Hematopoietic multipotent progenitor cell treated with erythropoietin and hydrocortisone succinate and interleukin-3 and kit ligand, for 8 days (in vitro differentiated cells): ENCODE measurements at regions not wholly inside any gene's neighbourhood (a gene's known extent, or its start where the extent isn't known, plus 50 kb on each side); places are given as distances from the start of the nearest gene placed in this dataset.
"Not testable (repeated sequence)": the region's sequence is repeated elsewhere in the genome, so short reads cannot be mapped to it uniquely, and the experiment has no call there.

Experiments used
- DNase-seq: peaks from one replicate; pipeline ENCODE4 v3.0.0-alpha.2; 2015

DNA sequence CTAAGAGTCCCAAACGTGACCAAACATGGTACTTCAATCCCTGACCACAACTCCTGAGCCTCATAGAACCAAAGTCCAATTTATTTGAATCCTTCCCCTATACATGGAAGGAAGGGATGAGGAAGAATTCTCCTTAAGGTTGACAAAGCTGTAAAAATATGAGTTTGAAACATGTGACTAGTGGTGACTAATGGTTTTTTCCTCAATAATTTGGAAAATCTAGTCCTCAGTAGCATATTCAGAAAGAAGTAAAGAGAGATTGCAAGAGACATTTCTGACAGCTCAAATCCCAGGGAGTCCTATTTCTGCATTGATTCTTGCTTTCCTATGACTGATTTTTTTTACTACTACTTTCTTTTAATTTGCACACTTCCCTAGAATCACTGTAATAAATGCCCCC is 443.7 kb downstream of the FRK start:
- DNase-seq: no peak

DNA sequence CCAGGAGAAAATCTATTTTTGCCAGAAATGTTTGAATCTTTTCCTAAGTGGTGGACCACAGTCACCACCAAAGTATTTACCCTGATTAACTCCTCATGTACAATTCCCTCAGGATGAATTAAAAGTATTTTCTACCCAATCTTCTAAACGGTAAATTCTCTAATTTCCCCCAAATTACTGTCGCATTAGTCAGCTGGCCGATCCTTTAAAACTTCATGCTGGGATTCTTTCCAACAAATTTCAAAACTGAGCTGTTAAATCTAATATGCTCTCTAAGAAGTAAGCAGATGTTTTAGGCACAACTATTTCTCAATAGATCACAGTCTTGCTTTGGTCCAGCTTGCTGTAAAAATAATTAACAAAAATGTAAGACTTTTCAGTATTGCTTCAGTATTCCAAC is 447.2 kb downstream of the FRK start:
- no peak for DNase-seq

DNA sequence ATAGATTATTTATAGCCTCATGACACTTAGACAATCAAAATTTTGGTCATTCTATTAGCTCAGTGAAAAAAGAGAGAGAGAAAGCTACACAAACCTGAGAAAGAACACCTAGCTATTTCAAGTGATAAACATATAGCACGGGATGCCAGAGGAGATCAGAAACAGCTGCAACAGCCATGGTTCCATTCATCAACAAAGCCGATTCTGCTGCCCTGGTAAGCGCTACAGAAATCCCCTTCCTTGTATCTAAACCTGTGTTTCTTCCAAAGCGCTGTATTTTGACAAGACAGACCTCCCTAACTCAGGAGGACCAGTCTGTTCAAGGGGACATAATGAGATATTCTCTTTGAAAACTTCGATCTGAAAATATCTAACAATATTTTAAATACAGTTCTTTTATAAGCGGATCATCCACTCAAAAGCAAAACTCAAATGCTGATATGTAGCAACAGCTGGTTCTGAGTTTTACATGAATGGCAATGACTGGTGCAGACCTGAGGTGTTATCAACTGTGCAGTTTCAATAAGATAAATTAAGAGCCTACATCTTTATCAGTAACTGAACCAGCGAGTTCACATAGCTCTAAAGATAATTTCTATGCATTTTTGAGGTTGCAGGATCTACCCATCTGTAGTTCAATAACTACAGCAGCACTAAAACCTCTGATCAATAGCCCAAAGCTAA is 447.8 kb downstream of the FRK start:
- no peak for DNase-seq

DNA sequence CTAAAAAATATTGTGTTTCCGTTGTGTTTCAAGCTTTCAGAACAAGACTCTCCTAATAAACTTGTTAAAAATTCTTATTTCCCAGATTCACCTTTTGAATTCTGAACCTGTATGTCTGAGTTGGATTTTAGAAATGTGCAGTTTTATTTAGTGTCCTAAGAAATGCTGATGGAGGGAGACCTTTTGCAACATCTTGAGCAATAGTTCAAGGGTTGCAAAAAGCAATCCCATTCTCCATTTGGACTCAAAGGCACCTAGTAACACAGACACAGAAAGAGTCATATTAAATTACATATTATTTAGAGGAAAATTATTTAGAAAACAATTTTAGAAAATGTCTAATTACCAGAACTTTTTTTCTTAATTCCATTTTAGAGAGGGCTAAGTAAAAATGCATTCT is 448.5 kb downstream of the FRK start:
- DNase-seq: no peak

DNA sequence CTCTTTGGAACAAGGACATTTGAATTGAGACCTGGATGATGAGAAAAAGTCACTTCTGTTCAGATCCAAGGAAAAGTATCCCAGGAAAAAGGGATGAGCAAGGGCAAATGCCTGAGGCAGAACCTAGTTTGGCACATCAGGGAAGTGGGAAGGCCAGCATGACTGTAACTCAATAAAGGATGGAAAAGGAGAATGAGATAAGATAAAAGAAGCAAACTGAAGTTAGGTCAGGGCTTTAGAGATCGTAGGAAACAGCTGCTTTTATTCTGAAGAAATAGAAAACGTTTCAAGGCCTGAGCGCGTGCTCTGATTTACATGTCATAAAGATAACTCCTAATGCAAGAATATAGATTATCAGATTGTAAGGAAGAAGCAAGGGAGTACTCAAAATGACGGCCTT is 450.0 kb downstream of the FRK start:
- DNase-seq: no peak

DNA sequence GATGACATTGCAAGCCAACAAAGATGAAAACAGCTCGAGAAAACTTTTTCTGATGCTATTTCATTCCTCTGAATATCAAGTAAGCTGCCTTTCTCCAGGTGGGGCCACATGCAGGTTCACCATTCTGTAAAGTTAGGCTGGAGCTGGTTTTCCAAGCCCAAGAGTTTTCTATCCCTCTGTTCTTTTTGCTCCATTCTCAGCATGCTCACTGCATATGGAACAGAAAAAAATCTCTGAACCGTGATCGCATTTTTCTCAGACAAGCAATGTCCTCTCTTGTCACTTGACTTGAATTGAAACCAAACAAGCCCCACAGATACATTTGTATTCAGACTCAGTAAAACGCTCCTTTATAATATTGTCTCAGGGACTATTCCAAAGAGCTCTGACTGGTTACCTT is 451.6 kb downstream of the FRK start:
- no peak for DNase-seq

DNA sequence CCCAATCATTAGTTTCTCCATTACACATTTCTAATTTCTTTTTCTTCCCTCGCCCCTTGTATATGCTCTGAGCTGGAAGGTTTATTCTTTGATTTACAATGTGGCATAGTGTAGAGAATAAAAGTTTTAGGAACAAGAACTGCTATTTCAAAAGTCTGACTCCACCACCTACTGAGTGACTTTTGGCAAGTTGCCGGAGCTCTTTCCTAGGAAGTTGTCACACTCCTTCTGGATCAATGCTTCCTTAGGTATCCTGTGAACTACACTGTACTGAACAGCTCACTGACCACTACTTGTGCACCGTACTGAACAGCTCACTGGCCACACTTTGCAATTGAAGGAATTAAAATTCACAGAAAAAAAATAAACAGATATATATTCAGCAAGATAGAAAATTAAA is 458.2 kb downstream of the FRK start:
- DNase-seq: no peak

DNA sequence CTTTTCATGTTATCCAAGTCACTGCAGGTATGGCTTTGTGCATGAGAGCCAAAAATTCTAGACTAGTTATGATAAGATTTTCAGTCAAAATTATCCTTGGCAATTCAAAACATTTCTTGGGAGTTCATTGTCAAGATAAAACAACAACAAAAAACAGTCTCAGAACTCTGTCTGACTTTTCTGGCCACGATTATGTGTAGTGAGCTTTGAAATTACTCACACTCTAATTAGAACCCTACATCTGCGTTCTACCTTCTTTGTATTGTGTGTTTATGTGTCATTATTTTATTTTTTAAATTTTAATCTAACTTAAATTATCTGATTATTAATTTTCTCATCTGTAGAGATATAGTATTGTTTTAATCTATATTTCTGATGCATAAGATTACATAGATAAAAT is 459.2 kb downstream of the FRK start:
- DNase-seq: no peak

DNA sequence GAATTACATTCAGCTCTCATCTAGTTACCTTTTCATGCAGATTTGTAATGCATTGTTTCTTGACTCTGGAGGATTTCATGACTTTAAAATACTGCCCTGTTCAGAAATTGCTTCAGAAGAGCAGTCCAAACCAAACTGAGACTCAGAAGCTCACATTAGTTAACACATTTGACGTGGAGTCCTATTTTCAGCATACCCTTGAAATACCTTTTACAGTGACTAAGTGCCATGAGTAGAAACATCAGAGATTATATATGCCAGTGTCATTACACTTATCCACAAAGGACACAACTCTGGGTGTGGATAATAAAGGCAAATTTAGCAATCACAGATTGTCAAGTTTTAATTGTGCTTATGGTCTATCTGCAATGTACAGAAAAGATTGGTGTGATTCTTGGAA is 459.6 kb downstream of the FRK start:
- DNase-seq: no peak

DNA sequence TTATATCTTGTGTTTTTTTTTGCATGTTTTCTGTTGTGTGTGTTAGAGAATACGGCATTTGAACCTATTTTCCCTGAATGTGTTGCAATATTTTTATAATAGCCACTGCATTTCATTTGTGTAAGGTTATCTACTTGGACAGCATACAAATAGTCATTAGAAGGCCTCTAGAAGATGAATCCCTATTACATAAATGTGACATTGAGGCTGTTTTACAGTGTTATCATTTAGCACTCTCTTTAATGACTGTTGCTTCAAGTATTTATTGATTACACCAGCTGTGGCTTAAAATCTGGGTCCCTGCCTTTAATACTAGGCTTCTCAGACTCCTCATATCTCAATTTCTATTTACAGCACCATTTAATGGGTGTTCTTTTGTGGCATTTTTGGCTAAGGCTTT is 465.8 kb downstream of the FRK start:
- DNase-seq: no peak

DNA sequence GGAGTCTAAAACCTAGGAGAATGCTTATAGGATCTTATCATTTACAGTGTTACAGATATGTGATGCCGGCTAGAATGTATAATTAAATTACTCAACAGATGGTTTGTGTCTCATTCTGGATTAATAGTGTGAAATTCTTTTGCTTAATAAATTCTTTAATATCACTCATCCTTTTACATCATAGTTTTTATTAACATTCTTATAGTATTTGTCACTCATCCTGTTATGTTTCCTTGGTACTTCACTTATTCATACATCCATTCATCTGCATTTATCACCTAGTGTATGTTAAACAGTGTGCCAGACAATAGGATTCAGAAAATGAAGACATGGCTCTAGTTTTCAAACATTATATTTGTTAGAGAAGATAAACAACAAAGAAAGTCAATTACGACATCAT is 468.7 kb downstream of the FRK start:
- no peak for DNase-seq

DNA sequence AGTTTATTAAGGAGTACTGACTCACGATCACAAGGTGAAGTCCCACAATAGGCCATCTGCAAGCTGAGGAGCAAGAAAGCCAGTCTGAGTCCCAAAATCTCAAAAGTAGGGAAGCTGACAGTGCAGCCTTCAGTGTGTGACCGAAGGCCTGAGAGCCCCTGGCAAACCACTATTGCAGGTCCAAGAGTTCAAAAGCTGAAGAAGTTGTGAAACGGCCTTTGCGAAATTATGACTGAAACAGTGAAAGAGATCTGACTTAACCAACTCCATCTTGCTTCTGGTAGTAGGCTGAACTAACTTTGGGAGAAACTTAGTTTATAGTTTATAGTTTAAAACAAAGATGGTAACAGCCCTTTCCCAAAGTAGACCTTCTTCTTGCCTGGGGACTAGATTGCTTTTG is 471.6 kb downstream of the FRK start:
- DNase-seq: not testable (repeated sequence)

DNA sequence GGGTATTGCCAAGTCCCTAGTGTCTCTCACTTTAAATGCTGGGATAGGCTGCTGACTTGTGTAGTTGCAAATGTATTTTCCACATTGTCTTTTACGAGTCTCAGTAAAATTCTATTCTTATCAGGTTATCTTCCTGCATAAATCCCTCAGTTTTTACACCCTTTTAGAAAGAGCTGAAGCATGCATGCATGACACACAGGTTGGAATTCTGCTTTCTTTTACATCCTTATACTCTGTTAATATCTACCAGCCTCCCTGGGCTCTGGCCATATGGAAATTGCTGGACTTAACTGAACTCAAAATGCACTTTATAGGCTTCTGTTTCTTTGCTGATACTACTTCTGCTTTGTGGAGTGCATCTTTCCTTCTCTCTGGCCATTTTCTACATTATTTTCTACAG is 477.4 kb downstream of the FRK start:
- DNase-seq: no peak

DNA sequence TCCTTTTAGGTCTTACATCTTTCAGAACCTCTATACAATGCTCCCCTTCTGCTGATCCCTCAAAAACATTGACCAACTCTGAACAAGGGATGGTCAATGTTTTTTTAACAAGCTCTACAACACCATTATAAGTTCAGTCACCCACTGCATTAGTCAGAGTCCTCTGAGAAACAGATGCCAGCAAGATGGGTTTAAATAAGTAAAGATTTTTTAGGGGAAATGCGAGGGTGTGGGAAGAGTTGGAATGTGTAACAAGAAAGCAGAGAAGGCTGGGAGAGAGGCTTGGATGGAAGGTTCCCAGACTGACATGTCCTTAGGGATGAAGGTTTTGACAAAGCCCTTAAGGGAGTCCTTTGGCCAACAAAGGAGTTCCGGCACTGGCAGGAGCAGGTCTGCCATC is 478.3 kb downstream of the FRK start:
- no peak for DNase-seq

DNA sequence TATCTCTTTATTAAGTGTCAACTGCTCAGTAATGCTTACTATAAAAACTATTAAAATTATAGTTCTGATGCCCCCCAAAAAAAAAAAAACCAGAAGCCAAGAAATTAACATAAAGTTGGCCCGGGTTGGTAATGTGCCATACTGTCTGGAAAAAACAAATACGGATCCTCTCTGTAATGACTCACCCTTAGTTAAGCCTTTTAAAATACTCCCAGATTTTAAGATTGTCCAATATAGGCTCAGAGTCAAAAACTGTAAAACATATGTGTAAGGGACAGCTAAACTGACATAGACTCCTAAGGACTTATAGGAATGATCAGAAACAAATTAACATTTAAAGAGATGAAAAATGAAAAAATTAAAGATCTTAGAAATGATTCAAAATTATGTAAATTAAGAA is 481.1 kb downstream of the FRK start:
- not testable (repeated sequence) for DNase-seq

DNA sequence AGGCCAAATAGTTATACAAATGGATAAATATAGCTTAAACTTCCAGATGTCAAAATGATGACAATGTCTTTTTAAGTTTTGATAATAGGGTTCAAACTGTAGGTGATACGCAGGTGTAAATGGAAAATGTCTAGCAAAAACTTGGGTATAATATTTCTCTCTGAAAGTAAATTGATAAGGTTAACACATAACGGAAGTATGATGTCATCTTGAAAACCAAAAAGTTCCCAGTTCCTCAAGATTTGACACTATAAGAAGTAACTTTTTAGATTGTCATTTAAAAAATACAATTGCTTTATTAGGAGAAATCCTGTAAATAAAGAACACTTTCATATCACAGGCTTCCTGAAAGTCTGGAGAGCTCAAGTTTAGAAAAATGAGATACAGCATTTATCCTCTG is 483.4 kb downstream of the FRK start:
- DNase-seq: no peak

DNA sequence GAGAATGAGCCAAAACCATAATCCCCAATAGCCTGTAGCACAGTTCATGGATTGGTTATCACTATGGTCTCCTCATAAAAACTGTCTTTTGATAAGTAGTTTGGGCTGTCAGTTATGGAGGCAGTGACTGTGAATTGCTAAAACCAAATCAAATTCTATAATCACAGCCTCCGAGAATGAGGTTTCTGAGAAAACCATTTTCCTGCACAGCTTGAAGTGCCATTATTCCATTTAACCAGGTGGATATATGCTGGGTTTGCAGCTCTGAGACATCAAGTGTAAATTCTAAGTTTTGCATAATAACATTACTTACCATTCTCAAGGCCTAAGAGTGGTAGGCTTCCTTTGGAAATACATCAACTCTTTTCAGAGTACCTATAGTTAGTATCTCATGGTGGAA is 485.4 kb downstream of the FRK start:
- no peak for DNase-seq

DNA sequence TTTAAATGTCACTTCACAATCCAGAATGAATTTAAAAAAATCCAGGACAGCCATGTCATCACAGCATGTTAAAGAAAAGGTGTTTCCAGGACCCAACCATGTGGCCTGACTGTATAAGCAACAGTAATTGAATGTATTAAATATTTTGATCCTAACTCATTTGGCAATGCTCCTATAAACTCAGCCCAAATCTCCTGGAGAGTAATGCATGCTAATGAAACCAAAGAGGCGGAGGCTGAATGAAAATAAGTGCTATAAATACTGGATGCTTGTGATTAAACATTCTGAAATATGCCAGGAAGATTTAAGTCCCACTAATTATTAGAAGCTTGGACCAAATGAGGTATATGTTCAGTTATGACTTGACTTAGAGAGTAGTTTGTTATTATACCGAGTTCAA is 486.8 kb downstream of the FRK start:
- DNase-seq: no peak

DNA sequence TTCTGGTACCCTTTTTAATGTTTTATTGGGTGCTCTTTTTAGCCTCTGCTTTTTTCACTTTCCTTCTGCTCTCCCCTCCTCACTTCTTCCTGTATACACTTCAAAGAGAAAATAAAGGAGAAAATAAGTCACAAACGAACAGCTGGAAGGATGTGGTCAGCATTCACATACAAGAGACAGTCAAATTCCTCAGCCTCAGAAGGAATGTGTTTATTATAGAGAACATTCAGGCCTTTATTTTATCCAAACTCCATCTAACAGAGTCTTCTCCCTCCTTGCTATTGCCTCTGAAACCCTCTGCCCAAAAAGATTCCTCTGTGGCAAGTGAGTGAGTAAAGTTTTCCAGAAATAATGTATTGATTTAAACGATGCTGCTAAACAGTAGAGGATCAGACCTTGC is 490.4 kb downstream of the FRK start:
- DNase-seq: no peak

DNA sequence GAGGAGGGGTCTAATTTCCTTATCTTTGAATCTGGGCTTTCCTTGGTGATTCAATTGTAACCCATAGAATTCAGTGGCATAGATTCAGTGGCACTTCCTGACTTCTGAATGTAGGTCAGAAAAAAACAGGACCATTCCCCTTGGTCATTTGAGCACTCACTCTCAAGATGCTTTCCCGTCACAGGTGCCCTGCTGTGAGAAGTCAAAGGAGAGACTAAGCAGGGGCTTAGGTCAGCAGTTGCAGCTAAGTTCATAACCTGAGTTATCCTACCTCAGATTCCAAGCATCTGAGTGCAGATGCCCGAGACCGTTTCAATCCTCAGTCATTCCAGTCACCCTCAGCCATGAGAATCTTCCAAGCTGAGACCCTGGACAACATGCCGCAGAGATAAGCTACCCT is 506.6 kb downstream of the FRK start:
- DNase-seq: no peak

DNA sequence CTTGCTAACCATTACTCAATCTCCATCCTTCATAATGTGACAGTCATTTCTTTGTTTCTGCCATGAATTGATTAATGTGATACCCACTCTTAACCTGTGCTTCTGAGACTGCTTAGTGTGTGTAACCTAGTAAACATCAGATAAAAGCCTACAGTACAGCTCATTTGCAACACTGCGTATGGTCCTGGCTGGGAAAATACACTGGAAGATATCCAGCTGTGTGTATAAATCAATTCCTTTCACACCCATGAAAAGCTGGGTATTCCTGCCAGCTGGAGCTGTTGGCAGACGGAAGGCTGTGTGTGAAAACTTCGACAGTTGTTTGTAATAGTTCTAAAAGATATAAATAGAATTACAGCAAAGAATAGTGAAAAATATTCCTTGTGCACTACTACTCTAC is 509.2 kb downstream of the FRK start:
- no peak for DNase-seq

DNA sequence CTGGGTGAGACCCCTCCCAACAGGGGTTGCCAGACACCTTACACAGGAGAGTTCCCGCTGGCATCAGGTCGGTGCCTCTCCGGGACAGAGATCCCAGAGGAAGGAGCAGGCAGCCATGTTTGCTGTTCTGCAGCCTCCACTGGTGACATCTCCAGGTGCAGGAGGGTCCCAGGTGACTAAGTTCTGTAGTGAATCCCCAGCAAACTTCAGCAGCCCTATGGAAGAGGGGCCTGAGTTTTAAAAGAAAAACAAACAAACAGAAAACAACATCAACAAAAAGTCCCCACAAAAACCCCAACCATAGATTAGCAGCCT is 515.1 kb downstream of the FRK start:
- DNase-seq: no peak

DNA sequence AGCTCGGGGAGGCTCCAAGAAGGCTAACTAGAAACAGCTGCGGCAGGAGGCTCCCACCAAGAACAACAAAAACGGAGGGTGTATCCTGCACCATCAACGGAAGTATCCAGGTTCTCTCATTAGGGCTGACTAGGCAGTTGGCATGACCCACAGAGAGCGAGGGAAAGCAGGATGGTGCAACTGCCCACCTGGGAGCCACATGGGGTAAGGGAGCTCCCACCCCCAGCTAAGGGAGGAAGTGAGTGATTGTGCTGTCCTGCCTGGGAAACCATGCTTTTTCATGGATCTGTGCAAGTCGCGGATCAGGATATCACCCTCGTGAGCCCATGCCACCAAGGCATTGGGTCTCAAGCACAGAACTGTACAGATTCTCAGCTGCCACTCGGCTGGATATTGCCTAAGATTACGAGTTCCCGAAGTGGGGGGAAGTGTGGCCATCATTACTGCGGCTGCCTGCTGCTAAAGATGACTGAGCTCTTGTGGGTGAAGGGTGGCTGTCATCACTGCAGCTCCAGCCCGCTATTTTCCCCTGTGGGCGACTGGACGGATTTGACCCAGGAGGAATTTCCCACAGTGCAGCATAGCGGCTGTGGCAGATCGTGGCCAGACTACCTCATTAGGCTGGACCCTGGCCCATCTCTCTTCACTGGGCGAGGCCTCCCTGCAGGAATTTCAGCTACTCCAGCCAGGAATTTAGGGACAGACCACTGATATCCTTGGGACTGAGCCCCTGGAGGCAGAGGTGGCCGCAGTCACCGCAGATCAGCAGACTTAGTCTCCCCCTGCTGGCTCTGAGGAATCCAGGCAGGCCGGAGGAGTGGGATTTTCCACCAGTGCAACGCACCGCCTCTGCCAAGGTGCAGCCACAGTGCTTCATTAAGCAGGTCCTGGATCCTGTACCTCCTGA is 515.7 kb downstream of the FRK start:
- no peak for DNase-seq

DNA sequence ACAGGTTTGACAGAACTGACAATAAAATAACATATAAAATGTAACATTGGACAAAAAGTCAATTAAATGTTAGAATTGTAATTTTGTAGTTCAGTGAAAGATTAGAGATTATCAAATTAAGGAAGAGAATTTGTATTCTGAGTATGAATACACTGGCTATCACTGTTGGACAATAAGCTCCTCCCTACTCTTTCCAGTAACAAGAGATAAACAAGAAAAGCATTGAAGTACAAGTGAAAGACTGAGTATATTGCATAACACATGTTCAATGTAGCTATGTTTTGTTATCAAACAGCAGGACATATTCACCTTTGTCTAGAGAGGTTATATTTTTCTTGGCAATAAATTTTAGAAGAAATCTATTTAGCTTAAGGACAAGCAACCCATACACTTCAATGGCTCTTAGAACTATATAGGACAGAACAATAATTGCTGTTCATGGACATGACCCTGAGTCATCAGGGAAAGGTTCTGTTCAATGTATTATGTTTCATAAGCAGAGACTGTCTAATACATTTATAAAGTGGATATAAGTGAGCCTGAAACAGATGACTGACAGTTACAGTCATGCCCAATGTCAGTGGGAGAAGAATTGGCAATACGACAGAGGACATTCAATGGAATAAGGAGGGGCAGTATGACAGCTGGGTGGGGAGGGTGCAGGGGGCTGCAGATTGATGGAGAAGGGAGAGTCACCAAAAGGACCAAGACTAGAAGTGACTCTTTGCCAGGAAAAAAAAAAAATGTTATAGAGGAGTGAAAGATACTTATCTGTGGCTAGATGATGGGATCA is 520.4 kb downstream of the FRK start:
- DNase-seq: no peak
